H1 (cell line): ENCODE measurements at regions not wholly inside any gene's neighbourhood (a gene's known extent, or its start where the extent isn't known, plus 50 kb on each side); places are given as distances from the start of the nearest gene placed in this dataset.

Experiments used
- CTCF ChIA-PET: fragments of 300-600 bp; sonication (Branson Sonifier 250); formaldehyde crosslinking; loops from one replicate; lab custom pipeline; 2021; ENCODE audit not compliant: partially characterized antibody; lab: Charles Lee
- POLR2A ChIA-PET: fragments of 300-600 bp; sonication (Branson Sonifier 250); formaldehyde crosslinking; loops from one replicate; lab custom pipeline; 2021; ENCODE audit warnings: inconsistent platforms; ENCODE audit not compliant: partially characterized antibody; lab: Charles Lee
- DNase-seq, 2 experiments: peaks; one replicate each; pipeline versions ENCODE4 v3.0.0 to v3.0.0-alpha.2; 2010 to 2022; ENCODE audit warnings: low spot score in 2 of 2, low read depth in 1 of 2, mixed read lengths in 1 of 2
- FAIRE-seq: peaks from 2 replicates; lab custom pipeline; 2011; peaks lifted over from hg19 to GRCh38; lab: Jason Lieb, UNC
- H2AFZ ChIP-seq: 2 replicates; pipeline ENCODE4 v1.8.1; 2012; ENCODE audit warnings: low read length, inconsistent platforms
- H2AK5ac ChIP-seq: 2 replicates; pipeline ENCODE4 v1.6.1; 2013; ENCODE audit warnings: low read depth, low read length
- H2BK120ac ChIP-seq: replicated peaks from 2 replicates; pipeline ENCODE3; 2013; ENCODE audit warnings: low read depth, low read length, inconsistent platforms
- H2BK12ac ChIP-seq: 2 replicates; pipeline ENCODE4 v1.6.1; 2013; ENCODE audit warnings: low read depth, low read length
- H2BK15ac ChIP-seq: 2 replicates; pipeline ENCODE4 v1.6.1; 2013; ENCODE audit warnings: low read length
- H2BK20ac ChIP-seq: 2 replicates; pipeline ENCODE4 v1.6.1; 2013; ENCODE audit warnings: low read length
- H2BK5ac ChIP-seq: 2 replicates; pipeline ENCODE4 v1.6.1; 2013; ENCODE audit warnings: low read depth, low read length
- H3K14ac ChIP-seq: 2 replicates; pipeline ENCODE4 v1.6.1; 2013; ENCODE audit warnings: inconsistent platforms; ENCODE audit not compliant: insufficient read length
- H3K18ac ChIP-seq: 2 replicates; pipeline ENCODE4 v1.6.1; 2013; ENCODE audit warnings: low read length; ENCODE audit errors: extremely low read depth
- H3K23ac ChIP-seq: 2 replicates; pipeline ENCODE4 v1.6.1; 2013; ENCODE audit warnings: inconsistent platforms; ENCODE audit not compliant: insufficient read length
- H3K23me2 ChIP-seq: 2 replicates; pipeline ENCODE4 v1.6.1; 2013; ENCODE audit warnings: low read depth, low read length
- H3K27ac ChIP-seq: 2 replicates; pipeline ENCODE4 v1.6.1; 2011; ENCODE audit warnings: low read depth, low read length, inconsistent platforms
- H3K27me3 ChIP-seq, 4 experiments: replicated peaks in 1 of 4; 1 replicate in 1 of 4; 2 replicates in 3 of 4; pipeline versions ENCODE4 v1.6.1 to v1.8.1; 2011 to 2013; ENCODE audit warnings: low read length in 3 of 4, mild to moderate bottlenecking in 3 of 4, inconsistent platforms in 2 of 4, mixed read lengths in 2 of 4, moderate library complexity in 1 of 4; ENCODE audit not compliant: control insufficient read depth in 3 of 4, insufficient read depth in 3 of 4; ENCODE audit errors: extremely low read depth in 1 of 4
- H3K36me3 ChIP-seq, 4 experiments: 2 replicates each; pipeline versions ENCODE4 v1.6.1 to v1.8.1; 2011 to 2013; ENCODE audit warnings: mild to moderate bottlenecking in 4 of 4, low read length in 3 of 4, moderate library complexity in 2 of 4, control low read depth in 1 of 4, inconsistent platforms in 1 of 4; ENCODE audit not compliant: insufficient read depth in 4 of 4, control insufficient read depth in 2 of 4
- H3K4ac ChIP-seq: replicated peaks from 2 replicates; pipeline ENCODE3; 2013; ENCODE audit warnings: low read length, low read depth, mixed read lengths, inconsistent platforms; ENCODE audit not compliant: insufficient read length
- H3K4me1 ChIP-seq, 4 experiments: replicated peaks in 1 of 4; 1 replicate in 1 of 4; 2 replicates in 3 of 4; pipeline versions ENCODE4 v1.6.1 to v1.8.1; 2011 to 2013; ENCODE audit warnings: low read length in 3 of 4, inconsistent platforms in 2 of 4, mixed read lengths in 1 of 4; ENCODE audit not compliant: insufficient read depth in 4 of 4, control insufficient read depth in 3 of 4
- H3K4me2 ChIP-seq, 2 experiments: 2 replicates each; pipeline versions ENCODE4 v1.6.1 to v1.8.1; 2011 to 2013; ENCODE audit warnings: low read depth in 2 of 2, low read length in 2 of 2, control low read depth in 1 of 2, inconsistent platforms in 1 of 2, mild to moderate bottlenecking in 1 of 2; ENCODE audit not compliant: insufficient read depth in 1 of 2
- H3K4me3 ChIP-seq, 4 experiments: fragments of 200-600, 300-600 bp in 1 of 4; sonication (generic), shearing (Covaris generic), sonication (Bioruptor Twin) in 1 of 4; 2 replicates each; pipeline versions ENCODE4 v1.5.1 to v1.8.1; 2011 to 2016; ENCODE audit warnings: low read length in 4 of 4, low read depth in 3 of 4, control low read depth in 2 of 4, inconsistent platforms in 2 of 4, mild to moderate bottlenecking in 2 of 4, mixed read lengths in 1 of 4, moderate library complexity in 1 of 4; ENCODE audit not compliant: insufficient read depth in 2 of 4; ENCODE audit errors: extremely low read depth in 1 of 4
- H3K56ac ChIP-seq: replicated peaks from 2 replicates; pipeline ENCODE3; 2013; ENCODE audit warnings: low read depth, mild to moderate bottlenecking, mixed read lengths, low read length, inconsistent platforms; ENCODE audit not compliant: insufficient read length
- H3K79me1 ChIP-seq: 2 replicates; pipeline ENCODE4 v1.6.1; 2013; ENCODE audit warnings: low read depth, low read length, control low read depth
- H3K79me2 ChIP-seq, 2 experiments: 2 replicates each; pipeline versions ENCODE4 v1.6.1 to v1.8.1; 2012 to 2013; ENCODE audit warnings: low read length in 2 of 2, mild to moderate bottlenecking in 2 of 2, inconsistent platforms in 1 of 2; ENCODE audit not compliant: insufficient read depth in 2 of 2, control insufficient read depth in 1 of 2
- H3K9ac ChIP-seq, 4 experiments: replicated peaks in 1 of 4; 1 replicate in 1 of 4; 2 replicates in 3 of 4; pipeline versions ENCODE4 v1.6.1 to v1.8.1; 2011 to 2013; ENCODE audit warnings: low read depth in 3 of 4, low read length in 3 of 4, control low read depth in 2 of 4, mild to moderate bottlenecking in 2 of 4, moderate library complexity in 2 of 4, inconsistent platforms in 1 of 4; ENCODE audit errors: extremely low read depth in 1 of 4
- H3K9me3 ChIP-seq, 2 experiments: 2 replicates each; pipeline versions ENCODE4 v1.6.1 to v1.8.1; 2012 to 2013; ENCODE audit warnings: mild to moderate bottlenecking in 2 of 2, moderate library complexity in 2 of 2, control low read depth in 1 of 2, inconsistent platforms in 1 of 2, low read depth in 1 of 2, low read length in 1 of 2, mixed read lengths in 1 of 2; ENCODE audit not compliant: insufficient read depth in 2 of 2
- H4K20me1 ChIP-seq, 2 experiments: replicated peaks in 1 of 2; 2 replicates each; pipeline versions ENCODE3 to v1.8.1; 2011 to 2013; ENCODE audit warnings: inconsistent platforms in 2 of 2, low read length in 2 of 2, mild to moderate bottlenecking in 1 of 2; ENCODE audit not compliant: insufficient read depth in 2 of 2, control insufficient read depth in 1 of 2
- H4K5ac ChIP-seq: 2 replicates; pipeline ENCODE4 v1.6.1; 2013; ENCODE audit warnings: low read length, low read depth, mixed read lengths, inconsistent platforms; ENCODE audit not compliant: insufficient read length
- H4K8ac ChIP-seq: 2 replicates; pipeline ENCODE4 v1.8.0; 2013; ENCODE audit warnings: mild to moderate bottlenecking, moderate library complexity, low read length, inconsistent platforms; ENCODE audit not compliant: insufficient read depth; ENCODE audit errors: extremely low read depth
- H4K91ac ChIP-seq: replicated peaks from 2 replicates; pipeline ENCODE3; 2013; ENCODE audit warnings: low read length, mixed read lengths, inconsistent platforms; ENCODE audit not compliant: insufficient read length
- CHD2 ChIP-seq: IDR thresholded peaks from 2 replicates; pipeline ENCODE4 v1.6.1; 2012; ENCODE audit warnings: low read length, improper control_type of control experiment
- HDAC6 ChIP-seq: IDR thresholded peaks from one replicate; pipeline ENCODE4 v1.7.1; 2012; ENCODE audit warnings: low read depth, mild to moderate bottlenecking, inconsistent platforms, low read length, moderate library complexity
- PHF8 ChIP-seq: fragments of 200-600 bp; sonication (generic); conservative IDR thresholded peaks from 2 replicates; pipeline ENCODE4 v1.7.1; 2012; ENCODE audit warnings: low read depth, mild to moderate bottlenecking, inconsistent platforms, low read length, moderate library complexity
- POU5F1 ChIP-seq: IDR thresholded peaks from 2 replicates; pipeline ENCODE4 v1.6.1; 2011; ENCODE audit warnings: low read depth, mild to moderate bottlenecking, low read length, moderate library complexity
- SAP30 ChIP-seq: fragments of 300-600 bp; sonication (generic); IDR thresholded peaks from 2 replicates; pipeline ENCODE4 v1.7.1; 2012; ENCODE audit warnings: low read length, moderate library complexity, mild to moderate bottlenecking, inconsistent platforms; ENCODE audit not compliant: insufficient read depth, insufficient replicate concordance
- SIRT6 ChIP-seq: IDR thresholded peaks from one replicate; pipeline ENCODE4 v1.7.1; 2012; ENCODE audit warnings: low read length, inconsistent platforms
- SP4 ChIP-seq: IDR thresholded peaks from 2 replicates; pipeline ENCODE4 v1.6.1; 2012; ENCODE audit warnings: low read length, inconsistent platforms
- ZNF274 ChIP-seq: IDR thresholded peaks from 2 replicates; pipeline ENCODE4 v1.7.0; 2012; ENCODE audit warnings: low read length, borderline replicate concordance; ENCODE audit errors: extremely low read depth

DNA sequence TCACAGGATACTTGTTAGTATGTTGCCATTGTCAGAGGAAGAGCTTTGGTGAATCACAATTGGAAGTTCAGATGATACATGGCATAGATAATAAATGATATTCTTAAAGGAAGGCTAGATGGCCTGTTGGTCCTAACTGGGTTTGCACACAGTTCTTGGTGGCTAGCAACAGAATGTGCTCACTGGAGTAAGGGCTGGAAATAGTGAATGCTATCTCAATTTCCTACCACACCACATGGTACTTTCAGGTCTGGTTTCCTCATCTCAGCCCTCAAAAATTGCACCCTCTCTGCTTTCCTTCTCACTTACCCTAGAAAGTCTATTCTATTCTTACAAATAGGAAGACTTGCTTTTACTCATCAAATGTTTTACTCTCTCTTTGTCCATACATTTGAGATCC is 622.5 kb downstream of the ANKRD7 start:
- no peak overlapping the region for H3K23ac ChIP-seq
- H2BK120ac ChIP-seq, result no peak overlapping the region
- DNase-seq (no peak), FAIRE-seq (no peak)
- no peak overlapping the region for H2BK20ac ChIP-seq
- POLR2A ChIA-PET, result no interaction called here
- no peak overlapping the region for H4K5ac ChIP-seq
- no peaks in the 10 kb centered on the region for H3K4me1 ChIP-seq
- CTCF ChIA-PET, result interaction anchor here (1.7 kb wide), 1 partner anchor 329 kb away, joined by 3 read pairs; no protein-coding TSS in a partner anchor
- H2AFZ ChIP-seq, result no peak overlapping the region
- no peaks in the 10 kb centered on the region for H3K36me3 ChIP-seq
- H3K27ac ChIP-seq, result no peak overlapping the region
- H3K9me3 ChIP-seq, result no peaks in the 10 kb centered on the region
- no peak overlapping the region for H3K14ac ChIP-seq
- H2BK15ac ChIP-seq, result no peak overlapping the region
- H3K4me3 ChIP-seq, result no peak overlapping the region
- H3K23me2 ChIP-seq, result no peaks in the 10 kb centered on the region
- H3K79me2 ChIP-seq, result no peaks in the 10 kb centered on the region
- H2BK12ac ChIP-seq, result no peak overlapping the region
- H3K56ac ChIP-seq, result no peak overlapping the region
- H2BK5ac ChIP-seq, result no peak overlapping the region
- no peaks in the 10 kb centered on the region for H4K20me1 ChIP-seq
- no peak overlapping the region for H3K4ac ChIP-seq
- no peak overlapping the region for H3K9ac ChIP-seq
- no peaks in the 10 kb centered on the region for H3K27me3 ChIP-seq
- no peak overlapping the region for H3K4me2 ChIP-seq
- no peak overlapping the region for H4K8ac ChIP-seq
- no peaks in the 10 kb centered on the region for H3K79me1 ChIP-seq
- H4K91ac ChIP-seq, result no peak overlapping the region
- H2AK5ac ChIP-seq, result no peak overlapping the region
- H3K18ac ChIP-seq, result no peak overlapping the region
- TF ChIP-seq SAP30, result no peak
- no peak for TF ChIP-seq POU5F1
- TF ChIP-seq HDAC6, result no peak
- no peak for TF ChIP-seq SIRT6
- TF ChIP-seq CHD2, result no peak
- no peak for TF ChIP-seq ZNF274
- no peak for TF ChIP-seq PHF8
- TF ChIP-seq SP4, result no peak
